GM19238 (cell line): ENCODE measurements at regions not wholly inside any gene's neighbourhood (a gene's known extent, or its start where the extent isn't known, plus 50 kb on each side); places are given as distances from the start of the nearest gene placed in this dataset.

Experiments
- DNase-seq: peaks from one replicate; pipeline ENCODE4 v3.0.0; 2011; ENCODE audit warnings: low spot score; ENCODE audit not compliant: insufficient read length

GRCh38 chr10:78508955-78509748 is 475.5 kb downstream of the RPS24 start:
- no peak for DNase-seq

- no peak for DNase-seq
These were observed 477.1 kb downstream of the RPS24 start for GRCh38 chr10:78510566-78511323.

- DNase-seq: no peak
These were observed 477.9 kb downstream of the RPS24 start for GRCh38 chr10:78511324-78512204.

GRCh38 chr10:78512205-78512550 is 478.5 kb downstream of the RPS24 start:
- DNase-seq: no peak

GRCh38 chr10:78513330-78513729 is 479.7 kb downstream of the RPS24 start:
- no peak for DNase-seq

- DNase-seq: no peak
These were observed 480.3 kb downstream of the RPS24 start for GRCh38 chr10:78513986-78514385.

GRCh38 chr10:78514459-78514858 is 480.8 kb downstream of the RPS24 start:
- no peak for DNase-seq

GRCh38 chr10:78515038-78515872 is 481.6 kb downstream of the RPS24 start:
- no peak for DNase-seq

- no peak for DNase-seq
These were observed 482.1 kb downstream of the RPS24 start for GRCh38 chr10:78515873-78516153.

GRCh38 chr10:78516236-78516635 is 482.6 kb downstream of the RPS24 start:
- DNase-seq: no peak

- DNase-seq: no peak
These were observed 483.1 kb downstream of the RPS24 start for GRCh38 chr10:78516756-78517155.

GRCh38 chr10:78518224-78518623 is 484.6 kb downstream of the RPS24 start:
- DNase-seq: no peak

- DNase-seq: no peak
These were observed 487.2 kb downstream of the RPS24 start for GRCh38 chr10:78520737-78521430.

GRCh38 chr10:78523453-78523852 is 489.8 kb downstream of the RPS24 start:
- no peak for DNase-seq

- DNase-seq: no peak
These were observed 490.7 kb downstream of the RPS24 start for GRCh38 chr10:78524342-78524741.

- DNase-seq: no peak
These were observed 491.3 kb downstream of the RPS24 start for GRCh38 chr10:78524941-78525340.

GRCh38 chr10:78526347-78526746 is 492.7 kb downstream of the RPS24 start:
- DNase-seq: no peak

- no peak for DNase-seq
These were observed 493.6 kb downstream of the RPS24 start for GRCh38 chr10:78527296-78527695.

GRCh38 chr10:78528749-78529204 is 495.1 kb downstream of the RPS24 start:
- DNase-seq: no peak

GRCh38 chr10:78529262-78529661 is 495.6 kb downstream of the RPS24 start:
- no peak for DNase-seq

- DNase-seq: no peak
These were observed 497.4 kb downstream of the RPS24 start for GRCh38 chr10:78531088-78531487.
